GM21737 (cell line): ENCODE measurements at regions not wholly inside any gene's neighbourhood (a gene's known extent, or its start where the extent isn't known, plus 50 kb on each side); places are given as distances from the start of the nearest gene placed in this dataset.

Experiments
- ATAC-seq: cut with Tn5 transposase; IDR thresholded peaks from one replicate; pipeline ENCODE4 v1.9.1; 2021; ENCODE audit warnings: mild to moderate bottlenecking, moderate library complexity; ENCODE audit not compliant: unreplicated experiment

DNA sequence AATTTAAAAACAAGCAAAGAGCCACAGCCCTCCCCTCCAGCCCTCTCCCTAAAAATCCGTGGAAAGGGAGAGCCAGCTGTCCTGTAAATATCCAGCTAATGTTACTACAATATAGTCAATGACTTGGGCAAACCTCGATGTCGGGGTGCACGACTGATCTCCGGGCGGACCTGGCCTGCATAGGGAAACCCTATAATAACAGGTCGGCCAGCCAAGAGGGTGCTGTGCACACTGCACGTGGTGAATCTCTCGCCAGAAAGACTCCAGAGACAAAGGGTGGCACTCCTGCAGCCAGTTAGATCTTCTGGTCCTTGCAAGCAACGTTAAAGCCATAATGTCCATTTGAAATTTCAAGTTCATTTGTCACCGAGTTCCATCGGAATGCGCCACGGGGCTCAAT, 1092.8 kb downstream of the ADGRL3 start:
- no peak for ATAC-seq

DNA sequence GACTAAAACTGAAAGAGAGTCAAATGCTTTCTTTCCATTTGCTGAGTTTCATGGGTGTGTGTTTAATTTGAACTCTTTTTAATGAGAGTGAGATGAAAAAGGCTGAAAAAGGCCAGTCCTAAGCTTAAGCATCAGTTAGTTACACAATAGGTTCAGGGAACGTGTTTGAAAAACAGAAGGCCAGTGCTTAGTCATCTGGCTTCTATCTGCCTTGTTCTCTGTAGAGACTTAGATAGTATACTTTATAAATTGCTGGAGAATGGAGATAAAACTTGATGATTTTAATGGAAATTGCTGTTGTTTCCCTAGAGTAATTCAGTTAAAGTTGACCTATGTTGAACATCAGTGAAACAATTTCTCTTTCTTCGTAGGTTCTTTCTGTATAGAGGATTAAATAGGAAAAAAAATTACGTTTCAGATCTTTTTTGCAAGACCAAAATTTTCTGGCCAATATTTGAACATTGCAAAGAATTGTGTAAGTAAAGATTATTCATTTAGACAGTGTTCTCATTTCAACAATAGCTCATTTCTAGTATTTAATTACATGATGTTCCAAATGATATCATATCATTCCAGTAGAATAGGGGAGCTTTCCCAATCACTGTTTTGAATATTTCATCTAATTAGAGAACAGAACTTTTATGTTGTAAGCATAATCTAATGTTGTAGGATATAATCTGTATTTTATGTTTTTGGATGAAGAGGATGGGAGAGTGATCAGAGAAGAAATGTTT, 1088.8 kb downstream of the ADGRL3 start:
- no peak for ATAC-seq

DNA sequence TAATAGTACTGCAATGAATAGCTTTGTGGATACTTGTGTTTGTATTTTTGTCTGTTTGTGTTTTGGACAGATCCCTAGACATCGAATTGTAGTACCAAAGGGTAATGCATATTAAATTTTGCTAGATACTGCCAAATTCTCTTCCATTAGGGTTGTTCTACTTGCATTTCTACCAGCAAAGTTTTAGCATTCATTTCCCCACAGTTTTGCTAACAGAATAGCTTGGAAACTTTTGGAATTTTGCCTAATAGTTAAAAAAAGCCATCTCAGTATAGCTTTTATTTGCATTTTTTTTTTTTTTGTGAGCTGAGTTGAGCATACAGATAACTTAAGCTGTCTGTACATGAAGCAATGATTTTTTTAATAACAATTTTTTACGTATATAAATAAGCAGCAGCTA, 1084.9 kb downstream of the ADGRL3 start:
- no peak for ATAC-seq

DNA sequence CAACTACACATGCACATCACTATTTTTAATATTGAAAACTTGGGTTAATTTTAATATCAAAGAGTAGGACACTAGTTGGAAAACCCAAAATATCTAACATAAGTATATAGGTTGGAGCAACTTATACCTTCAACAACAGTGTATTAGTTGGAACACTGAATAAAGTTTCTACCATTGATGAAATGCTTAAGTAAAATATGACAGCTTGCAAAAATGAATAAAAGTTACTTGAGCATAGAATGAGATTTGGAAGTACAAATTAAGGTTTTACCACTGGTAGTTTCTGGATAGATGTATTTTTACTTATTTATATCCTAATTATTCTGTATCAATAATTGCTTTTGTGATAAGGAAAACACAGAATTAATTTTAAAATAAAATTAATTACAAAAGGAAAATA, 1079.6 kb downstream of the ADGRL3 start:
- ATAC-seq: no peak

DNA sequence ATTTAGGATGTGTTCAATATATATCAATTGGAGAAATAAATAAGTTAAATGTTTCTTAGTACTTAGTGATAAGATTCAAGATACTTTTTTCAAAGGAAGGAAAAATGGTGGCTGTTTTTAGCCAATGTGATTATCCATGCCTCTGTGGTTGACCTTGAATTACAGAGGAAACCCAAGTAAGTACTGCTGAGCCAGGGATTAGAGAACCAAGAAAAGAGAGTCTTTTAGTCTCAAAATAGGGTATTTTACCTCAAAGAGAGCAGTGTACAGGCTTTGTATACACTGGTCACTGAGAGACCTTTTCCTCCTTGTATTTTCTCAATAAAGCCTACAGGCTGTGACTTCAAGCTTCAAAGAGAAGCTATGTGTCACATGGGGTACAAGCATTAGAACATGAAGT, 1075.3 kb downstream of the ADGRL3 start:
- ATAC-seq: no peak

DNA sequence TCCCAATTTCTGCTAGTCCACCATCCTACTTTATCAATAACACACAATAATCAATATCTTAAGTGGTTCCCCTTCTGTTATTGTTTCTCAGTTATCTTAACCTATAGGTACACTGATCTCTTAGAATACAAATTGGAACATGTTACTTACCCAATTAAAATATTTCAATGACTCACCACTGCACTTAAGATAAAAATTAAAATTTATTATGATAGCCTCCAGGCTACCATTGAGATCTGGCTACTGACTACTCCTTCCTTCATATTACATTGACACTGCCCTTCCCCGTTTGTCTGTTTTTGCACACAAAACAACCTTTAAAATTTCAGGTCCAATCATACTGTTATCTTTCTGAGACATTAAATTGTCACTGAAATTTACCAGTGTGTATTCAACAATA, 1074.7 kb downstream of the ADGRL3 start:
- ATAC-seq: no peak

DNA sequence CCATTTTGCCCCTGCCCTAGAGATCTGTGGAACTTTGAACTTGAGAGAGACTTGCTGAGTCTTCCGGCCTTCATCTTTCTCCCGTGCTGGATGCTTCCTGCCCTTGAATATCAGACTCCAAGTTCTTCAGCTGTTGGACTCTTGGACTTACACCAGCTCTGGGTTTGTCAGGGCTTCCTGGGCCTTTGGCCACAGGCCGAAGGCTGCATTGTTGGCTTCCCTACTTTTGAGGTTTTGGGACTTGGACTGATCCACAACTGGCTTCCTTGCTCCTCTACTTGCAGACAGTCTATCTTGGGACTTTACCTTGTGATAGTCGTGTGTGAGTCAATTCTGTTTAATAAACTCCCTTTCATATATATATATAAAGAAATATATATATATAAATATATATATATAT, 1071.0 kb downstream of the ADGRL3 start:
- no peak for ATAC-seq

DNA sequence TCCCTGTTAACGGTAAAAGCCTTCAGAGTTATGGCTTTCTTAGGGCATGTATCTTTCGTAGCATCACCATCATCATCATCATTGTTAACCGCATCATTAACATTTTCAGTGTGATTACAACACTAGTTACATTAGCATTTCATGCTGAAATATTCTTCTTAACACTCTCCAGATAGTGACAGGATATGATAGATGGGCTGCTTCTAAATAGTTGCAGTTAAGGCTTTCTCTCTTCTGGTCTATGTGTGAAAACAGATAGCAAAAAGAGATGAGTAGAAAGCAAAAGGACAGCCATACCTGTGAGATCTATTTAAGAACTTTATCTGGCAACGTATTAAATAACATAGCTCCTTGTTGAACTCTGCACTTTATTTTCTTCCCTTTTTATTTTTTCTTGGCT, 1069.8 kb downstream of the ADGRL3 start:
- ATAC-seq: no peak

DNA sequence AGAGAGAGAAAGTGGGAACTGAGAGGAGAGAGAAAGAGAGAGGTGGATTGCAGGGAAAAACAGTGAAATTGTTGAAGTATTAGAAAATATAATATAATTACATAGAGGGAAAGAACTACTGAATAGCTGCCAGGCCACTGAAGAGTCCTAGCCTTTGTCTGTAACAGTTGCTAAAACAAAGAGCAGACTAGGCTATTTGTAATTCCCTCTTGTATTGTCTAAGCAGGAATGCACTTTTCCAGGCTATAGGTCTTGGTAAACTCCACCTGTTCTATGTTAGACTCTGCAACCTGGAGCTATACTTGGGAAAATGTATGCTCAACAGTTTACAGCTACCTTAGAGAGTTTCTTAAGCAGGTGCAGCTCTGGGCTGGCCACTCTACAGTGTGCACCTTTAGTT, 1063.3 kb downstream of the ADGRL3 start:
- ATAC-seq: no peak

DNA sequence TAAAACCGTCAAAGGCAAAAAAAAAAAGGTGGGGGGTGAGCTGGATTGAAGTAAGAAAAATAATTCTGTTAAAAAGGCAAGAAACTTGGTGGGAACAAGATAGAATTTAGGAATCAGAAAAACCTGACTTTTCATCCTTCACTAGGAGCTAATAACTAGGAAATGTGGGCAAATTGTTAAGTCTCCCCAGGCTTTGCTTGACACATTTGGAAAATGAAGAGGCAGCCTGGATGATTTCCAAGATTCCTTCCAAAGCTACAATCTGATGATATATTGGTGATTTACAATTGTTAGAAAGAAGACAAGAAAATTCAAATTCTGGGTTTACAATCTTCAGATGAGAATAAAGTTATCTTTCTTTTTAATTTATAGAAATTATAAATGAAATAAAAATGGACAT, 1062.5 kb downstream of the ADGRL3 start:
- ATAC-seq: no peak

DNA sequence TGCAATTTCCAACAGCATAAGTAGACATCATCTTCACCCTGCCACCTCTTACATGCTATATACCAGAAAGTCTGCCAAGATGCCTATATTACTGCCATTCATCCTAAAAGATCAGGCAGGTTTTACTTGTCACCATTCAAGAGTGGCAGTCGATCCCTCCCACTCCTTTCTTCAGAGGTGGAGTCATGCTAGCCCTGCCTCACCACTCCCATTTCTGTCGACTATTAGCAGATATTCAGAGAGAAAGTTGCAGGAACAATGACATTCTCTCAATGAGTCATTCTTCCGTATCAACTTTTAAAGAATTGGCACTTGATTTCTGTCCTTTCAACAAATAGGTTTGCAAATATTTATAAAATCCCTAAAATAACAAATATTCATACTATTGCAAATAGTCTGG, 1060.1 kb downstream of the ADGRL3 start:
- no peak for ATAC-seq

DNA sequence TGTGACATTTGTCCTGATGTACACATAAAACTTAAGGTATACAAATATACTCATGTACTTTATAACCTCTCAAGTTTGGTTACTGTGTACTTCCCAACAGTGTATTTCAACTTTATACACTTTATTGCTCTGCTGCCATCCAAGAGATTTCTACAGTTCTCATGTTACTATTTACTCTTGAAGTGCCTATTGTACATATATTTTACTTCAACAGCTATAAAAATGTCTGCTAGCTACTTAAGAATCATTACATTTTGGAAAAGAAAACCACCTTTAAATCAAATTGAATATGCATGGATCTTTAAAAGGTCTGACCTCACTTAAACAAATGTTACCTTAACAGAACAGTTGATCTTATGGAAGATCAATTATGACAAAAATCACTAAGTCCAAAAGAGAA, 1056.4 kb downstream of the ADGRL3 start:
- ATAC-seq: no peak

DNA sequence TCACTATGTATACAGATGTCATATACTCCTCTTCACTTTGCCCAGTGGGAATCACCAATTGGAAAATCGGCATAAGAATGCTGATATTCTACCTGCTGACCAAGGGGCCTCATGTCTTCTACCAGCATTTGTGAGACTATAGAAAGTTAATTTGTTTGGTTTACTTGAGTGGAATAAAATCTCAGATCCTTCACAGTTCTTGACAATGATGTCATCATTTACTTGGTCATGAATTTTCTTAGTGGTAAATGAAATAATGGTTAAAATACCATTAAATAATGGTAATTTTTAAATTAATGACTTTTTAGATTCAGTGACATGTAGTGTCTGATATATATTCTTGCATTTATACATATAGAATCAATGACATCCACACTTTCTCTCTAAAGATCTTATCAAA, 1052.6 kb downstream of the ADGRL3 start:
- ATAC-seq: no peak

DNA sequence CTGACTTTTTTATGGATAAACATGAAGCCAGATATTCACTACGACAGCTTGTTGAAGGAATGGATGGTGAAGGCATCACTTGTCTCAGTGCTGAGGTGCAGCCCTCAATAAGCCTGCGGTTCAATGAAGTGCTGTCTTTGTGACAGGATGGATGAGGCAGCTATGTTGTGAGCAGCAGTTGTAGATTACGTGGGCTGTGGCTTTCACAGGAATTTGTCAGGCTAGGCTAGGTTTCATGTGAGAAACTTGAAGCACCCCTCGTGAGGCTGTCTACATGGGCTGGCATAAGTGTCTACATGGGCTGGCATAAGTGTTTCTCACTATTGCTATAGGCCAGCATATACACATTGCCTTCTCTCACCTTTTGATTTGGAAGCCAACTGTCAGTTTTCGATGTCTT, 1050.0 kb downstream of the ADGRL3 start:
- no peak for ATAC-seq

DNA sequence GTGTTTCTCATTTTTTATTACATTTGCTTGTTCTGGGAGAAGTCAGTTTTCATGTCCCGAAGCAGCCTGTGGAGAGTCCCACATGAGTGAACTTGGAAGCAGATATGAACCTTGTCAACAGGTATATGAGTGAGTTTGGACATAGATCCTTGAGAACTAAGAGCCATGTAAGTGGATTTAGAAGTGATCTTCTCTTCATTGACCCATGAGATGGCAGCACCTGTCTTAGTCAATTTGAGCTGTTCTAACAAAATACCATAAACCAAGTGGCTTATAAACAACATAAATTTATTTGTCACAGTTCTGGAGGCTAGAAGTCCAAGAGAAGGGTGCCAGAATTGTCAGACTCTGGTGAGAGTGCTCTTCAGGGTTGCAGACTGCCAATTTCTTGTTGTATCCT, 1043.8 kb downstream of the ADGRL3 start:
- ATAC-seq: no peak

DNA sequence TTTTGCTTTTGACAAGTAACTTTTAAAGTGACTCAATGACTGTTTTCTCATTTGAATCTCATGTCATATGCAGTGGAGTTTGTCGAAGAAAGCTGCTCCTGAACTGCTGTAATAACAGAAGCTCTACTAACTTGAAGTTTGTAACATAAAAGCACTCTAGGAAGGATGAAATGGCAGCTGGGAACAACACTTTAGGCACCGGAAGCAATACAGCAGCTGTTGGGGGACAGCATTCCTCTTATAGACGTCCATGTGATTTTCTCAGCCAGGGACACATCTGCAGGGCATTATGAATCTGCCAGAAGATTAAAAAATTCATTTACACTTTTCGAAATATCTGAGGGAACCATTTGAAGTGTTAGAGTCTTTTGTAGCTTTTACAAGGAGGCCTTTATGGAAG, 1035.8 kb downstream of the ADGRL3 start:
- no peak for ATAC-seq

DNA sequence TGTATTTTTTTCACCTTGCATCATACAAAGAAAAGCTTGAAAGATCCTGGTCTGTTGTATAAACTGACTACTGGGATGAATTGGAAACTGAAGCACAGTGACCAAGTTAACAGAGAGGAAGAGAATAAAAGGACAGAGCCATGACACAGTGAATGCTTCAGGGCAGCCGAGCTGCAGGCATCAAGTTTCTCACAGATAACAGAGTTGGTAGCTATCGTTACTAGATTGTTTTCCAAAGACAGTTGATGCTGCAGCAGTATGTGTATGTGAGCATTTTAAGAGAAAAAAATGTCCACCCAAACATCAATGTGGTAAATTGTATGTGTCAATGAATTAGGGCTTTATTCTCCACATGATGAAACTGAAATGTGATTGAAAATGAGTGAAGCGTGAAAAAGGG, 1032.7 kb downstream of the ADGRL3 start:
- ATAC-seq: no peak

DNA sequence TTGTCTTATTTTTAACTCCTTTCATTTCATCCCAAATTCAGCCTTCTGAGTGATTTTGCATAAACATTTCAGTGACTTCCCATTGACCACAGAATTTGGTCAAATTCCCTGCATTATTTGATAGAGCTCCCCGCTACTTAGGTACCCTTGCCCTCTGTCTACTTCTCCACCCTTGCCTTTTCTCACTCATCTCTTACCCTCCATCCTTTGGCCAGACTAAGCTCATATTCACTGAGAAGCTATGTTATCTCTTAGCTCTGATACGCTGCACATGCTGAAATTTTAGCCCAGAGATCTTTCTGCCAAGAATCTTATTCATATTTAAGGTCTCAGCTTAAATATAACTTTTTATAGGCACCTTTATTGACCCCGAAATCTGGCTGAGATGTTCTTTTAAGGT, 1031.9 kb downstream of the ADGRL3 start:
- no peak for ATAC-seq

DNA sequence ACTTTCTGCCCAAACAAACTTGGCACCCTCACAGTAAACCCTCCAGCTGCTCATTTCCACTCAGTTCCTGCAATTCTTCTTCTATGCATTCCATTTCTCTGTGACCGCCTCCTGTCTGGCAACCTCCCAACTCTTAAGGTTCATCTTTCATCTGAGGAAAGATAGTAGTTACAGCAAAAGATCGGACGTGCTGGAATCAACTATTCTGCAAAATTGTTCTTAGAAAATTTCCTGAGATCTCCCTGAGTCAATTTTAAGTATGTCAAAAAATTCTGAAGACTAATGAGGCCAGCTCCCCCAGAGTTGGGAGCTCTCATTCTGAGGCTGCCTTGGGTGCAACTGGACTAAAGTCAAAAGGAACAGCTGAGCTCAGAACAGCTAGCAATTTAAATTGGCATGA, 1026.0 kb downstream of the ADGRL3 start:
- ATAC-seq: no peak

DNA sequence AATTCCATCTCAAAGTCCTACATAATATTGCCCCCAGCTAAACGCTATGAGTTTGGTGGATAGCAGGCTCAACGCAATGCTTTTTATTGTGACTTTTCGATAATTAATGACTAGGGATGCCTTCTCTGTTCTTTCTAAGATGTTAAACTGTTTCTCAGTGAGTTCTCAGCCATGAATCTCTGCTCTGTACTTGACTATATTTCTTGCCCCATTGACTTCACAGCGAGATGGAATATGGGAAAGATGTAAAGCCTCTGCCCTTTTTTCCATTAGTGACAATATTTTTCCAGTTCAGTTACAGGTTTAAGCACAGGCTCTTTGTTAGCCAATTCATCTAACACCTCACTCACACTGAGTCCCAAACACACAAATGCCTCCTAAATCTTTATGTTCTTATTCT, 1022.0 kb downstream of the ADGRL3 start:
- no peak for ATAC-seq

DNA sequence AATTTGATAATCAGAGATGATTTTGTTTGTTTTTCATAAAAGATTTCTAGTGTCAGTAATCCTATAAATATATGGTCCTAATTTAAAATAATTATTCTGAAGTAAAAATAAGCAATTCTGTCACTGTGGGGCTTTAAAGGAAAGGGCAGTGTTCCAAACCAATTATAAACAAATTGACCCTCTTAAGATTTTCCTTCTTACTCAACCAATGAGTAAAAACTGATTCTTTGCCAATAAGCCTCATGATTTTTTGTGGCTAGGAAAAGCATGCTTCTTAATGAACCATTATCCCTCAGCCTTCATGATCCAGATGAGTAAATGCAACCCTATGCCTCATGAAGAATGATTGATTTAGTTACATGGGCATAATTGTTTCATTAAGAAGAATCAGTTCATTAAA, 1010.4 kb downstream of the ADGRL3 start:
- no peak for ATAC-seq

DNA sequence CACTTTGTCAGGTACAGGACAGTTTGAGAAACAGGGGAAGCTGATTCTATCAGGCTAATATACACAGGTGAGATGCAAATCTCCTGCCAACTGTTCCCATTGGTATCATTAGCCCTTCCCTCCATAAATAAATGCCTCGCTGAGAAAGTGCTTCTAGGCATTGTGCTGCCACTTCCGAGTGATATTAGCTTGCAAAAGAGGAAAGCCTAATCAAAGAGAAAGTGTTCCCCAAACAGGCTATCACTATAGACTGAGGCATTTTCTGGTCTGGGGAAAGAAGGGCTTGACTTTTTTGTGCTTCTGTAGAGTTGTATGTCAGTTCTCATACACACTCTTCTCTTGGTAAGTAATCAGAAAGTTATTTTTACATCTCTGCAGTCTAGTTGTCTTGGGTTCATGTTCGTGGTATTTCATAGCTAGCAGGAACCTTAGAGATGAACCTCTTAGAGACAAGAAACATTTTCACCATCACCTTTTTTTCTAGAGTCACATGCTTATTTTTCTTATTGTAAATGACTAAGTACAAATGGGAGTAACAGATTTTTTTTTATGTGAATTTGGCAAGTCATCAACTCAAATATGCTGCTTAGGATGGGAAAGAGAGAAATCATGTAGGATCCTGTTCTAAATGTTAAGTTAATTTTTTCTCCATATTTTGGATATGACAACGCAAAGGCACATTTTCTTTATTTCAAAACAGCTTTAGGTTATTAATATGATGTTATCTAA, 1009.8 kb downstream of the ADGRL3 start:
- ATAC-seq: no peak

DNA sequence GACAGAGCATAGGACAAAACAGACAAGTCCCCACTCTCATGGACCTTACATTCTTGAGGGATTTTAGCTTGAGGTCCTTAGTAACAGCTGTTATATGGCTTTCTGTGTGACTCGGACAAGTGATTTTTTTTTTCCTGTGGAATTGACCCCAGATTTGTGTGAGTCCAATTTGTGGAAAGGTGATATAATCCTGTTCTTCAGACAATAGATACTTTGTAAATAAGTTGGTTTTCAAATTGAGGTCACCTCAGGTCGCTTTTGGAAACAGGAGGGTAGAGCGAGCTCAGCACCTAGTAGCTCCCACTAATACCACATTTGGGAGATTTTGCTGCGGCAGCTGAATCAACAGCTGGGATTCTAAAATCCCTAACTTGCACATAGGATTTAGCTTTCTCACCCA, 1008.8 kb downstream of the ADGRL3 start:
- no peak for ATAC-seq
